Muscle of arm (tissue), 1 donor: ENCODE measurements at regions not wholly inside any gene's neighbourhood (a gene's known extent, or its start where the extent isn't known, plus 50 kb on each side); places are given as distances from the start of the nearest gene placed in this dataset.

Experiments used
- DNase-seq: peaks from one replicate; pipeline ENCODE4 v3.0.0-alpha.2; 2013

DNA sequence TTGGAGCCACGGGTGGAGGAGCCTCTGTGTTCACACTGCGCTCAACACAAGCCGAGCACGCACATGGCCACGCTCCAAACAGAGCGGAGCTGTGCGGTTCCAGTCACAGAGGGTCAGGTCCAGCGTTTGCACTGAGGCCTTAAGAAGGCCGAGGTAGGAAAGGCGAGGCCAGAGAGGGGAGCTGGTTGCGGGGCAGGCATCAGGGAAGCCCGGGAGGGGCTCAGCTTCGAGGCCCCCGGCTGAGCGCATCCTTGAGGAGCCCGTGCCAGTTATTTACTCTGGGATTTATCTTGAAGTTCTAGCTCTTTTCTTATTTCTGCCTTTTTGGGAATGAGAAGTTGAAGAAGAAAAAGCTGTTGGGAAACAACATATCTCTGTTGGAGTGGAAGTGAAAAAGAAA is 140.8 kb downstream of the IRX1 start:
- no peak for DNase-seq

DNA sequence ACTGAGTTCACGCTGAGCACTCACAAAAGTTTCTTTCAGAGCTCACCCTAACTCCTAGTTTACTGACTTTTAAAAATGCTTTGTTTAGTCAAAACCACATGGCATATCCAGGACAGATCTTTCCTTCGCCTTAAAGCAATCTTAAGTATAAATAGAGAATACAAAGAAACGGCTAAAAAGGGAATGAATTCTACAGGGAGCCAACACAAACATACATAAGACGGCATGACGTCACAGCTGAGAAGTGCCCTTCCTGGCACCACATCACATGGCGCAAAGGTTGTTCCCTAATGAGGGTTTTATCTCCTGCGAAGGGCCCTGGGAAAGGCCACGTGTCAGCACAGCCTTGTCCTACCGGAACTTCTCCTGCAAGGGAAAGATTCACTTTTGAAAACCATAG is 141.3 kb downstream of the IRX1 start:
- no peak for DNase-seq

DNA sequence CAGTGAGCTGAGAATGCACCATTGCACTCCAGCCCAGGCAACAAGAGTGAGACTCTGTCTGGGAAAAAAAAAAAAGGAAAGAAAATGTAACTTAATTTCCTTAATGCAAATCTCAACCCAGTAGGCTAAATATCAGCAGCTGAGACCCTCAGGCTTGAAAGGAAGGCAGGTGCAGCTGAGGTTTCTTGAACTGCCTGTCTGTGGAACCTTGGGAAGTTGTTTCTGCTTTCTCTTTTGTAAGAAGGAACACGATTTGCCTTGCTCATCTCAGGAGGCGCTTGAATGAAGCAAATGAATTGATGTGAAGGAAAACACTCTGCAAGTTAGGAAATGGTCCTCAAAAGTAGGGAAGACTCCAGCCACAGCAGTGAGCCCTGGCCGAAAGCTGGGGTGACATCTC is 143.3 kb downstream of the IRX1 start:
- no peak for DNase-seq

DNA sequence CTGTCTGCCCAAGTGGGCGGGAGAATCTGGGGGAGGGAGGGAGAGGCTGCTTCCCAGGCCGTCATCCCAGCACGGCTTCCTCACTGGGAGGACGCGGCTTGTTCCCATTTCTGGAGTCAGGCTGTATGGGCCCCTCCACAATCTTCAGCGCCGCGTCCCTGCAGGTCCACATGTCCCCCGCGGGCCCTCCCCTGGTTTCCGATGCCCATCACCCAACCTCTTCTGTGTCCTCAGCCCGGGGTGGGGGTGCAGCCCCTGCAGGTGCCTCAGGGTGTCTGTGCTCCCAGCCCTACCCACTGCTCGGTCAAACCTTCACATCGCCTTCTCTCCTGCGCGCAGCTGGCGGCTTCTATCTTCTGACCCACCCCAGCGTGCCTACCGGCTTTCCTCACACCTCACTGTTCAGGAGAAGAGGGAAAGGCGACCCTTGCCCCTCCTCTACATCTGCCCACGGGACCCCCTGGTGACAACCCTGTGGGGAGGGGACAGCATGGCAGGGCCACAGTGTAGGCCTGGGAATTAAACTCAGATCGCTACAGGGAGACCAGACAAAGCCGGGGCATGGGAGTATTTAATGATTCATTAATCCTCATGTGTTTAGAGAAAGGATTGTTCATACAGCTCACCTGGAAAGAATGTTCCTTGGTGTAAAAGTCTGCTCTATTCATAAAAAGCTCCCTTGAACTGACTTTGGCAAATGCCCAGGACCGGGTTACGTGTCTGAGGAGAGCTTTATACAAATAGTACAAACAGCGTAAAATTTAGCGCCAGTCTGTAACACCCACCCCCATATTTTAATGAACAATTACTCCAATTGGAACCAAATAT is 145.1 kb downstream of the IRX1 start:
- DNase-seq = no peak

DNA sequence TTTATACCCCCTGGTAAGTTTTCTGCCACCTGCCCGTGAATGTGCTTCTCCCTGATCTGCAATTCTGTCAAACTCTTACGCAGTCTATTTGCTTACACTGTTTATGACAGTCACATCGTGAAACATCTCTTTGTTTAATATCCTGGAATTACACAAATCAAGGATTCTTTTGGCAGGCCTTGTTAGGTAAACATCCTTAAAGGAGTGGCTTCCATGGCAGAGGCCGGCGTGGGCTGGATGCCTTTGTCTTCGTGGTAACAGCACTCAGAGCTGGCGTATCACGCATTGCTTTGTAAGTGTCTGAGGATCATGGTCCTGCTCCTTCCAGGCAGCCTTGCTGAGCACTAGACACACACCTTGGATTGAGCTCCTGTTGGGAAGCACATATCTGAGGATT is 145.7 kb downstream of the IRX1 start:
- no peak for DNase-seq

DNA sequence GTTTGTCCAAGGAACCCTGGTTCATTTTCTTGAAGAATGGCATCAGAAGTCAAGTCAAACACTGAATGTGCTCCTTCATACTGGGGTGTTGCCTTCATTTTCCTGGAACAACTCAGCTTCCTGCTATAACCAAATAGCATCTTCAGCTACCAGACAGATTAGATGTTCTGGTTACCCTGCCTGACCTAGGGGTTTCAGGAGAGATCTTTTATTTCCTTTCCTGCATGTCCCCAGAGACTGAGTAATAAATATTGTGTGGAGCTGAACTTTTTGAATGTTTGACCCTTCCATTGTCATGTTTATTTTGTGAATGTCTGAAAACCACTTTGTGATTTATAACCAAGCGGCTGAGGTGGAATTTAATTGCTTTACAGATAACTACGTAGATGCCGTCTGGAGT is 147.1 kb downstream of the IRX1 start:
- DNase-seq = no peak

DNA sequence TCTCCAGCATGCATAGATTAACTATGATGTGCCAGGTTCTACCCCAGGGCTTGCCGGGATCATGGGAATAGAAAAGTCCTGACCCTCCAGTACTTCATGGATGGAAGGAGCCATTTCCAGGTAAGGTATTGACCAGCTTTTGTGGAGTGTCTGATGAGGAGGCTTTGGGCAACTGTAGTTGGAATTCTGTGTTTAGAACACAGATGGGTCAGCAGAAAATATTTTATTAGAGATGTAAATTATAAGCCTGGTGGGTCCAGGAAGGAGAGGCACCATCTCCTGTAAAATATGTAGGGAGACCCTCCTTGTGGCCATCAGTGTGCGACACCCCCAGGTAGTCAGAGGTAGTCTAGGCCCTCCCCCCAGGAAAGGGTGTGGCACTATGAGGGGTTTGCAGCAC is 156.2 kb downstream of the IRX1 start:
- no peak for DNase-seq

DNA sequence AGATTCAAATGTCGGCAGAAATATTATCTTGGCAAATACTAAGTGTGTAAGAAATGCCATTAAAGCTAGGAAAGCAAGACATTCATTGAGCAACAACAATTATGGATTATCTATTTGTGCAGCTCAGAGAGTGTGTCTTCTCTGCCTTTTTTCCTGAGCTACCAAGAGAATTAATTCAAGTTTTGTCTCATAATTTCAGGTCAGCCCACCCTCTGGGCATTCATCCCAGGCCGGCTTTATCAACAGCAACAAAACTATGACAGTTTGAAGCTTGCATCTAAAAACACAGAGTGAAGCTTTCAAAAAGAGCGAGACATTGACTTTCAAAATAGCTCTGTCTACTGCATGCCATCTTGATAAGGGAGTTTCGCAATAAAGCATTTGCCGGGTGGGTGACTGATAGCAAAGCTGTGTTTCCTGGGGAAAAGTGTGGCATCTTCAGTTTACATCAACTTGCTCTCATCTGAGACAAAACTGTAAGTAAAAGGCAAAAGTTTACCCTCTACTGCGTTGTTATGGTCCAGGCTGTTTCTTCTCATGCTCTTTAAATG is 182.4 kb downstream of the IRX1 start:
- DNase-seq = no peak

DNA sequence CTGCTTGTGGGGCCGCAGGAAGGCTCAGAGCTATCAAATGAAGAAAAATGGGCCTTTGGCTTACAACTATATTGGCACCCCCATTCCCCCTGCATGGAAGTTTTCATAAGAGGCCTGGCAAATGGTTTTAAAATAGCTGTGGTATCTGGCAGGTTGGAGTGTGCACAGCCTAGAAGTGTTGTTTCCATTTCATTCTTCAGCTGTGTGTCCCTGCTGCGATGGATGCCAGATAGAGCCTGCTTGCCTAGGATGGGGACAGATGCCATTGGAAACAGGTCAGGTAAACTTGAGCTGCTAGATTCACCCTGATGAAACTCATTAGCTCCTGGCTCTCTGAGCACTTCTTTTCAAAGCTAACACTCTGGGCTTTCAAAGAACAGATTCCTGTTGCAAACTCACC is 183.3 kb downstream of the IRX1 start:
- no peak for DNase-seq

DNA sequence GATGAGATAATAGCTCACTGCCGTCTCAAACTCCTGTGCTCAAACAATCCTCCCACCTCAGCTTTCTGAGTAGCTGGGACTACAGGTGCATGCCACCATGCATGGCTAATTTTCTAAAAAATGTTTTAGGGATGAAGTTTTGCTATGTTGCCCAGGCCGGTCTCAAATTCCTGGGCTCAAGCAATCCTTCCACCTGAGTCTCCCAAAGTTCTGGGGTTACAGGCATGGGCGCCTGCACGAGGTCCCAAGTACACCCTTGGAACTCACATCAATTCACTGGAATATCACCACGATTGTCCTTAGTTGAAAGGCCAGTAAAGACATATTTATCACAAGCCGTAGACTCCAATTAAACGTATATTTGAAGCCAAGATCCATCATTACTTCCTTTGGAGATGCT is 184.6 kb downstream of the IRX1 start:
- DNase-seq = no peak

DNA sequence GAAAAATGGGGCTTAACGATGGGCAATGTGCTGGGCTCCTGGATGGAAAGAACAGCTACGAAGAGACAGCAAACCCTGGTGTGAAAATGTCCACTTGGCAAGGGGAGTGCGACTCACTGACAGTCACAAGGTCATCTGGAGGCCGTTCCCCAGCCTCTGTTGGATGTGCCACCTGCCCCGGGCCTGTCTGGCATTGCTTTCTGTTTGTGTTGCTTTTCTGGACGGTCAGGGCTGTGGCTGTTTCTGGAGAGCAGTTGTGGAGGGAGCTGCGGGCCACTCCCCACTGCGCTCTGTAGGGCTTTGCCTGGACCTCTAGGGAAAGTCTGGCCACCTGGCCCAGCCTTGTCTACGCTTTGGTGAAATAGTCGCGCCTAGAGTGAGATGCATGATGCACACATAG is 185.3 kb downstream of the IRX1 start:
- DNase-seq = no peak

DNA sequence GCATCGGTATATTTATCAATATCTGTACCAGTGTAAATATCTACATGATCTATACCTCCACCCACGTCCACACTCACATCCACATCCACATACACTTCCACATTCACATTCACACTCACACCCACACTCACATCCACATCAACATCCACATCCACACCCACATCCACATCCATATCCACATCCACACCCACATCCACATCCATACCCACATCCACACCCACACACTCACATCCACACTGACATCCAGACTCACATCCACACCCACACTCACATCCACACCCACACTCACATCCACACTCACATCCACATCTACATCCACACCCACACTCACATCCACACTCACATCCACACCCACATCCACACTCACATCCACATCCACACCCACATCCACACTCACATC is 189.2 kb downstream of the IRX1 start:
- DNase-seq = no peak

DNA sequence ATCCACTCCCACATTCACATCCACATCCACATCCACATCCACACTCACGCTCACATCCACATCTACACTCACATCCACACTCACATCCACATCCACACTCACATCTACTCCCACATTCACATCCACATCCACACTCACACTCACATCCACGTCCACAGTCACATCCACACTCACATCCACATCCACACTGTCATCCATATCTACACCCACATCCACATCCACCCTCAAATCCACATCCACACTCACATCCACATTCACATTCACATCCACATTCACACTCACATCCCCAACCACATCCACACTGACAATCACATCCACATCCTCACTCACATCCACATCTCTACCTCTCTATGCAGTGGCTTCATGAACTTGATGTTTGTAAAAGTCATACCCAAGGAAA is 190.5 kb downstream of the IRX1 start:
- no peak for DNase-seq

DNA sequence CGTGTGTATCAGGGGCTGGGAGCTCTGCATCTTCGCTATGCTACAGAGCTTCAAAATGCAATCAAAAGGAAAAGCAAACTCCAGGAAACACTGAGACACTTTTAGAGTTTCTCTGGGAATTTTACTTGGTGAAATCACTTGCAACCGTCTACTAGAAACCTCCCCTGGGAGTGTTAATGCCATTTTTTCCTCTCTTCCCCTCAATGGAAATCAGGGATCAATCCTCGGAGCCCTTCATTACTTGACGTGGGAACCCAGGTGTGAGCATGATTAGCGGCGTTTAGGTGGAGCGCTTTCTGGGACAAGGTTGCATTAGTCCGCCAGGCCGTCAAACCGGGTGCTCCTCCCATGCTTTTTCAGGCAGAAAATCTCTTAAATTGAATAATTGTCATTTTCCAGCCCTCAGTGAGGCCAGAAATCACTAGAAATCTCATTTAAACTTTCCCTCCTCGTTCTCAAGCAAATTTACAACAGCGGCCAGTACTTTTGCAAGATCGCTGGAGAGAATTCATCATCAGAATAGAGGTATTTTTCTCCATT is 191.3 kb downstream of the IRX1 start:
- DNase-seq = no peak

DNA sequence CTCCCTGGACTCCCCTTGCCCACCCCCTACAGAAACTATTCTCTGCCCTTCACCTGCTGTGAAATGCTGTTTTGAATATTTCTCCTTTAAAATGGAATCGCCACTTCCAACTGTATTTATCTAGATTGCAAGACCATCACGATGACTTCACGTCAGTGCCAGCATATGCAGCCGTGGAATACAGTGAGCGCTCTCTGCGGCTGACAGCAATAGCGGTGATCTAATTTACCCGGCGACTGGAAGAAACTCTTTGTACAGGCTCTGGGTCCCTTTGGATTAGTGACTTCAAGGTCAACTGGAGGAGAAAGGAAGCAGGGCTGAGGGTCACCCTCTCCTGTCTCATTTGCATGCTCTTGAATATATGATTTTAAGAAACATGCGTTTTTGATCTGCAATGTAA is 192.0 kb downstream of the IRX1 start:
- DNase-seq = no peak

DNA sequence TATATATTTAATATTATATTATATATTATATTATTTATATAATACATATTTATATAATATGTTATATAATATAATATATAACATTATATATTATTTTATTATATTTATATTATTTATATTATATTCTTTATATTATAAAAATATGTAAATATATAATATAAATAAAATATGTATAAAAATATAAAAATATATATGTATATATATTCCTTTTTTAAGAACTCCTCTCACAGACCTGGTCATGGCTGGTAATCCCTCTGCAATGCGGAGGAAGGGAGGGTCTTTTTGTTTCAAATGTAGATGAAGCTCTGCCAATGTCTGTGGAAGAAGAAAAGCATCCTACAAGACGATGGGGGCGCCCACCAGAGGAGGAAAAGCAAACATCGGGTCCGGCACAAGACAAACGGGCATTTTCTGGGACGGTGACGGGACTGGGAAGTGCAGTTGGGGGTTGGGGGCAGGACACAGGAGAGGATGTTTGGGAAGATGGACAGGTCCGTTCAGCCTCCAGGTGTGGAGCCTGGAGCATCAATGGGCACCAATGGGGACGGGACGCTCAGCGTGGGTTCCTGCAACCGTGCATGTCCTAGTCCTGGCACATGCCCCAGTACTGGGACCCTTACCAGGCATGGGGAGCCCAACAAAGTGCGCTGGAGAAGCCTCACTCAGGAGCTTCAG is 194.0 kb downstream of the IRX1 start:
- DNase-seq = no peak

DNA sequence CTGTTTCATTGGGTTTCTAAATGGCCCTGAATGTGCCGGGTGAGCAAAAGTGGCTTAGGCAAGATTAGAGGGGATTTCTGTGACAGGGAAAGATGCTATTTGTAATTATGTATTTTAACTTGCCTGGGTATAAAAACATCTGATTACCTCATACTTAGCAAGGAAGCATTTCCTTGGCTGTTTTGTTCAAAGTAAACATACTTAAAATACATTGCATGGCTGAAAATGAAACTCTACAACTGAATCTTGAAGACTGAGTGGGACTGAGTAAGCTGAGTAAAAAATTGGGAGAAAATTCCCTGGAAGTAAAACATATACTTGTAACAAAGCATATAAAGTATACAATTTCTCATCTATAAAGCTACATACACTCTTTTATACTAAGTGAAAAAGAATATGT is 197.5 kb downstream of the IRX1 start:
- DNase-seq = no peak

DNA sequence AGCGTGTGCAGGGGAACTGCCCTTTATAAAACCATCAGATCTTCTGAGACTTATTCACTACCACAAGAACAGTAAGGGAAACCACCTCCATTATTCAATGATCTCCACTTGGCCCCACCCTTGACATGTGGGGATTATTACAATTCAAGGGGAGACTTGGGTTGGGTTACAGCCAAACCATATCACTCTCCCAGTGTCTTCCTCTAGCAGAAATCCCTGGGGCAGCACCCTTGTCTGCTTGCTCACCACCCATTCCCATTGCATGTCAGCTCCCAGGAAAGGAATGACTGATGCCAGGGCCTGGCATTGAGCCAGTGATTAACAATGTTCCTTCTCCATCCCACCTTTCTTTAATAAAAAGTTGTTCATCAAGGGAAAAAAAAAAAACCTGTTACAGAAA is 199.0 kb downstream of the IRX1 start:
- no peak for DNase-seq

DNA sequence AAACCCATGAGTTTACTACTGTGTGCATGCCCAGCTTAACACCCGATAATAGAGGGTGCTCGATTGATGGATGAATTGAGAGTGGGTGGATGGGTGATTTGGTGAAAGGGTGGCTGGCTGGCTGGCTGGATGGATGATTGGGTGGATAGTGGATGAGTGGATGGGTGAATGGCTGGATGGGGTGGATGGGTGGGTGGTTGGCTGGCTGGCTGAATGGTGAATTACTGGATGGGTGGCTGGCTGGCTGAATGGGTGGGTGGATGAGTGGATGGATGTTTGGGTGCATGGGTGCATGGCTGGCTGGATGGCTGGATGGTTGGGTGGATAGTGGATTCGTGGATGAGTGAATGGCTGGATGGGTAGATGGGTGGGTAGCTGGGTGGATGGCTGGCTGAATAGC is 201.1 kb downstream of the IRX1 start:
- DNase-seq = no peak

DNA sequence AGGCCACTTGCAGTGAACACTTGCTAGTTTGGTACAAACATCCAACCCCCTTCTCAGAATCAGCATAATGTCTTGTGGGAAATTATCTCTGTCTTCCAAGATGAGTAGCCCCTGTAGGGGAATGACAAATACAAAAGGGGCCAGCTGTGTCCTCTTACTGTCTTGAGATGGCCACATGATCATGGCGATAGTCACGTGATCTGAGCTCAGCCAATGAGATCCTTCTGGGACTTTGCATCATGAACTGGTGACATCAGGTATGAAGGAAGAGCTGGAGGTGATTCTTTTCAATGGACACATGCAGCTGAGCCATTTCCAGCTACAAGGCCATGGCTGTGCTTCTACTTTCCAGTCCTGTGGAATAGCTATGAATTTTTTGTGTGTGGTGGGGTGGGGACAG is 206.3 kb downstream of the IRX1 start:
- DNase-seq = no peak

DNA sequence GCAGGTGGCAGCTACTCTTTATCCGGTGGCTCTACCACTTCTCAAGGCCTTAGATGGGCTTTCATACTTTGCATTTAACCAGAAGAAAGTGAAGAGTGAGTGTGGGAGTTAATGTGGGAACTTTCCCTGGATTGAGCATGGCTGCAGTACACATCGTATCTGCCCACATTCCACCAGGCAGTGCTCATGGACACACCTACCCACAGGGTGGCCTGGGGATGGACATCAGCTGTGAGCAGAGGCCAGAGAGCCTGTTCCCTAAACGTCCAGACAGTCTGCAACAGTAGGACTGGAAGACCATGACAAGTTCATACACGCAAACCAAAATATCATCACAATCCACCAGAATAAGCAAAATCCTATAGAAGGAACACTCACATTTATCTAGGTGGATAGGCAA is 213.8 kb downstream of the IRX1 start:
- no peak for DNase-seq

DNA sequence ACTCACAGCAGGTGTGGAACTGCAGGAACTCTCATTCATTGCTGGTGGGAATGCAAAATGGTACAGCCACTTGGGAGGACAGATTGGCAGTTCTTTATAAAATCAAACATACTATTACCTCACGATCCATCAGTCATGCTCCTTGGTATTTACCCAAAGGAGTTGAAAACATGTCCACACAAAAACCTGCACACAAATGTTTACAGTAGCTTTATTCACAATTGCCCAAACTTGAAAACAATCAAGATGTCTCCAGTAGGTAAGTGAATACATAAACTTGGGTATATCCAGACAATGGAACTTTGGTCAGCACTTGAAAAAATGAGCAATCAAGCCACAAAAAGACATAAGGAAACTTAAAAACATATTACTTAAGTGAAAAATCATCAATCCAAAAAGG is 215.5 kb downstream of the IRX1 start:
- DNase-seq = no peak

DNA sequence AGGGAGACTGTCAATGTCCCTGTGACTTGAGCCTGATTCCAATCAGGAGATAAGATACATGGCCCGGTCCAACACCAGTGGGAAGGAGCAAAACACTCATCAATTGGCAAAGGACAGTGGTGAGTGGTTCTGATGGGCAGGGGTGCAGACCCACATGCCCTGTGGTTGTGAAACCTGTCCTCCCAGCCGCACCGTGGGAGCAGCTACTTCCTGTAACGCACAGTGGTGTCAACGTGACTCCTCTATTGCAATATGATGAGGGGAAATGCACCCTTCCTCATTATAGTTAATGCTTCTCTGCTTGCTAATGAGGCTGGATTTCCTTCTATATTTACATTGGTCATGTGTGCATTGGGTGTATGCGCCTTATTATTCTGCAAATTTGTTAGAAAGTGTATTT is 223.0 kb downstream of the IRX1 start:
- no peak for DNase-seq
